ENCODE measurements at regions not wholly inside any gene's neighbourhood (a gene's known extent, or its start where the extent isn't known, plus 50 kb on each side); places are given as distances from the start of the nearest gene placed in this dataset.
"Not testable (repeated sequence)": the region's sequence is repeated elsewhere in the genome, so short reads cannot be mapped to it uniquely, and the experiment has no call there.

DNA sequence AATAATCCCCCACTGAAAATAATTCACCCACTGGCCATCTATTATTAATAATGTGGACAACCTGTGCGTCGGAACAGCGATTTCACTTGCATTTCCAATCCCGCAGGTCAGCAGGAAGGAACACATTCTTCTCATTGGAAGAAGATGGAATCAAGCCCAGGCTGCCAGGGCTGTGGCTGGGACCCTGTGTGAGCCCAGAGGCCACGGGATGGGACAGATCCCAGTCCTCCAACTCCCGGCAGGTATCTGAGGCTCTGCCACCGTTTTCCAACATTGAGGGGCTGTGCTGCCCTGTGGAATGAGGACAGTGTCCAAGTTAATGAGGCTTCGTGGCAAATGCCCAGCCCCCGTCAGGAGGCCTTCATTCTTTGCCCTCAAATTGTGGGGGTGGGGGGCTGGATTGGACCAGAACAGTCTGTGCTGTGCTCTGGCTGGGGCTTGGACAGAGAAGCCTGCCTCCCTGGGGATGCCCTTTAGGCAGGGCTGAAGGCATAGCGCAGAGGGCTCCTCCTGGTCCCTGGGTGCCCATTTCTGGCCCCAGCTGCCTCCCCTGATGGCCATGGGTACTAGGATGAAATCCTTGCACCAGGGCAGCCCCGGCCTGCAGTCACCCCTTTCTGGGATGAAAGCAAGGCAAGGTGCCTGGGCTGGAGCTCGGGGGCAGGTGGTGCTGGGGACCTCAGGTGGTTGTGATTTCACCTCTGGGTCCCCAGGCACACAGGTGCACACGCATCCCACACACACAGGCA is 195.0 kb upstream of the PPP1R26 start:
- TF ChIP-seq, protein P1, sequence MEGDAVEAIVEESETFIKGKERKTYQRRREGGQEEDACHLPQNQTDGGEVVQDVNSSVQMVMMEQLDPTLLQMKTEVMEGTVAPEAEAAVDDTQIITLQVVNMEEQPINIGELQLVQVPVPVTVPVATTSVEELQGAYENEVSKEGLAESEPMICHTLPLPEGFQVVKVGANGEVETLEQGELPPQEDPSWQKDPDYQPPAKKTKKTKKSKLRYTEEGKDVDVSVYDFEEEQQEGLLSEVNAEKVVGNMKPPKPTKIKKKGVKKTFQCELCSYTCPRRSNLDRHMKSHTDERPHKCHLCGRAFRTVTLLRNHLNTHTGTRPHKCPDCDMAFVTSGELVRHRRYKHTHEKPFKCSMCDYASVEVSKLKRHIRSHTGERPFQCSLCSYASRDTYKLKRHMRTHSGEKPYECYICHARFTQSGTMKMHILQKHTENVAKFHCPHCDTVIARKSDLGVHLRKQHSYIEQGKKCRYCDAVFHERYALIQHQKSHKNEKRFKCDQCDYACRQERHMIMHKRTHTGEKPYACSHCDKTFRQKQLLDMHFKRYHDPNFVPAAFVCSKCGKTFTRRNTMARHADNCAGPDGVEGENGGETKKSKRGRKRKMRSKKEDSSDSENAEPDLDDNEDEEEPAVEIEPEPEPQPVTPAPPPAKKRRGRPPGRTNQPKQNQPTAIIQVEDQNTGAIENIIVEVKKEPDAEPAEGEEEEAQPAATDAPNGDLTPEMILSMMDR (IDR thresholded peaks at IDR 0.05; ENCODE audit: extremely low read depth, missing control alignments): no peak
- DNase-seq (ENCODE audit: low spot score): no peak

DNA sequence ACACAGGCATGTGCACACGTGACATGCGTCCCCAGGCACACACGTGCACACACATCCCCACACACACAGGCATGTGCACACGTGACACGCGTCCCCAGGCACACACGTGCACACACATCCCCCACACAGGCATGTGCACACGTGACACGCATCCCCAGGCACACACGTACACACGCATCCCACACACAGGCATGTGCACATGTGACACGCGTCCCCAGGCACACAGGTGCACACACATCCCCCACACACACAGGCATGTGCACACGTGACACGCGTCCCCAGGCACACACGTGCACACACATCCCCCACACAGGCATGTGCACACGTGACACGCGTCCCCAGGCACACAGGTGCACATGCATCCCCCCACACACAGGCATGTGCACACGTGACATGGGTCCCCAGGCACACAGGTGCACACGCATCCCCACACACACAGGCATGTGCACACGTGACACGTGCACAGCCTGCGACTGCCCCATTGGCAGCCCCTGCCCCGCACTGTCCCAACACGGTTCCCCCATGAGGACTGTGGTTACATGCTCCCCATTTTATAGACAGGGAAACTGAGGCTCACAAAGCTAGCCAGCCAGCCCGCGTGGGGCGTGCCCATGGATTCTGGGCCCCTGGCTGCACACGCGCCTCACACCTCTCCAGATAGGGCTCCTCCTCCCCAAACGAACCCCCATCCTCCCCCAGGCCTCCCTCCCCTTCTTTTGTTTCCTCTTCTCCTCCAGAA is 193.2 kb upstream of the PPP1R26 start:
- DNase-seq (ENCODE audit: low spot score): not testable (repeated sequence)

DNA sequence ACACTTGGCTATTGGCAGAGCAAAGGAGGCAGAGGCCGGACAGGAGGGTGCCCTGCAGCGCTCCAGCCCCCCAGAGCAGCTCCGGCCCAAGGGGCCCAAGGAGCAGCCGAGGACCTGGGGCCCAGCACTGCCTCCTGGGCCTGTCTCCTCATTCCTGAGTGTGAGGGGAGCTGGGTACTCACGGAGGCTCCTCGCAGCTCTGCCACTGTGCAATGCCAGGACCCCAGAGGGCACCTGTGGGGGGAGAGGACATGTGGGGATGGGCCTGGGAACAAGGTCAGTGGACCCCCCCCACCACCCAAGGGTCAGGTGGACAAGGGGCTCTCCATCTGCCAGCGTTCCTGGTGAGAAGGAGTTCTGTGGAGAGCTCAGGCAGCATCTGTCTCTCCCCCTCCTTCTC is 192.6 kb upstream of the PPP1R26 start:
- no peak for DNase-seq (ENCODE audit: low spot score)
- TF ChIP-seq, protein P1 (IDR thresholded peaks at IDR 0.05; ENCODE audit: extremely low read depth, missing control alignments): no peak

DNA sequence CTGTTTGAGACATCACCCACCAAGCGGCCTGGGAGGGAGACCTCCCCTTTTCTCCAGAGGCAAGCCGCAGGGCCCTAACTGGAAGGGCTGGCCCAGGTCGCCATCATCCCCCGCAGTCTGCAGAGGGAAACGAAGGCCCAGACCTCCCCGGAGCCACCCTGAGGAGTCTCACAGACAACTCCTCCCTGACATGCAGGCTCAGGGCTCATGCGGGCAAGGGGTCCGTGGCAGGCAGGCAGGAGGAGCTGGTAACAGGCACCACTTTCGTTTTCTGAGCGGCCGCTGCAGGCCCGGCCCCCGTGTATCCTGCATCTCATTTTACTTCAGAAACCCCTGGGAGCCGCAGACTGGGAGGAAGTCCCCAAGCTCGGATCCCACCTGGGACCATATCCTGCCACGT is 192.0 kb upstream of the PPP1R26 start:
- DNase-seq (ENCODE audit: low spot score): no peak
- TF ChIP-seq, protein P1 (IDR thresholded peaks at IDR 0.05; ENCODE audit: extremely low read depth, missing control alignments): no peak

DNA sequence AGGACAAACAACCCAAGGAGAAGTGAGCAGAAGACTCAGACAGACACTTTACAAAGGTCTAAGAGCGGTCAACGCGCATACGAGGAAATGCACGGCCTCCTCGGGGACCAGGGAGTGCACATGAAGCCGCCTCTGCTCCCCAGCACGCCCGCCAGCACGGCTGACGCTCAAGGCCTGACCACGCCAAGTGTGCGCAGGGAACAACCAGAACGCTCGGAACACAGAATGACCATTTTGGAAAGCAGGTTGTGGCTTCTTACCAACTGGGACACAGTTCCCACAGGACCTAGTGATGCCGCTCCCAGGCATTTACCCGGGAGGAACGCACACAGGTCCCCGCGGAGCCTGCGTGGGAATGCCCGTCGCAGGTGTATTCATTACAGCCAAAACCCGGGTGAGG is 191.5 kb upstream of the PPP1R26 start:
- TF ChIP-seq, protein P1 (IDR thresholded peaks at IDR 0.05; ENCODE audit: extremely low read depth, missing control alignments): no peak
- no peak for DNase-seq (ENCODE audit: low spot score)

DNA sequence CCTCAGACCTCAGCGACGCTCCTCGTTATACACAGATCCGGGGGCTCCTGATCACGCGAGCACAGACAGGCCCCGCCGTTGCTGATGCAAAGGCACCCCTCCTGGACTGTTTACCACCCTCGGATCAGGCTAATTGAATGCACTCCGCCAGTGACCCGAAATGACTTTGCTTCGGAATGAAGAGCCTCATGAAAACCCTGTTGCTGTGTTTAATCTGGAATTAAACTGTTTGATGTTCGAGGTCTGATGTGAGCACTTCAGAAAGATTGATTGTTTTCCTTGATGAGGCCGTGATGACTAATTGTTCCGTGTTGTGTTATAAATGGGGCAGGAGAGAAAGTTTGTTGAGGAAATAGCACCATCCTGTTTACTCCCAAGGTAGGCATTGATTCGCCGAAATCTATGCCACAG is 190.5 kb upstream of the PPP1R26 start:
- TF ChIP-seq, protein P1 (IDR thresholded peaks at IDR 0.05; ENCODE audit: extremely low read depth, missing control alignments): no peak
- DNase-seq (ENCODE audit: low spot score): no peak

DNA sequence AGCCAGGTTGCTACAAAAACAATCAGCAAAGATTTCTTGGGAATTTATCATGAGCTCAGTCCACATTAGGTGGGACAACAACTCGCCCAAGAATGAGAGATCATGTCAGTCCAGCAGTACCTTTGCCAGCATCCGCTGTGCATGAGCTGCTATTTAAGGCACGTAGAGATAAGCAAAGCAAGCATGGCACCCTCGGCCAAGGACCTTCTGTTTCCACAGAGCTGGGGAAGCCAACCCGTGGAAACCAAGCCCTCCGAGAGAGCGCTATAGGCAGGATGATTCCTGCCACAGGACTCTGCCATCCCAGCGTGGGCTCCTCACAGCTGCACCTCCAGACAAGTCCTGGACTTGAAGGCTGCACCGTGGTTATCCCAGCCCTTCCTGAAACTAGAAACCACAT is 189.5 kb upstream of the PPP1R26 start:
- TF ChIP-seq, protein P1 (IDR thresholded peaks at IDR 0.05; ENCODE audit: extremely low read depth, missing control alignments): no peak

More for the DNA sequence above, 189.5 kb upstream of the PPP1R26 start:
- DNase-seq (ENCODE audit: low spot score): no peak
